ENCODE measurements at regions not wholly inside any gene's neighbourhood (a gene's known extent, or its start where the extent isn't known, plus 50 kb on each side); places are given as distances from the start of the nearest gene placed in this dataset.

DNA sequence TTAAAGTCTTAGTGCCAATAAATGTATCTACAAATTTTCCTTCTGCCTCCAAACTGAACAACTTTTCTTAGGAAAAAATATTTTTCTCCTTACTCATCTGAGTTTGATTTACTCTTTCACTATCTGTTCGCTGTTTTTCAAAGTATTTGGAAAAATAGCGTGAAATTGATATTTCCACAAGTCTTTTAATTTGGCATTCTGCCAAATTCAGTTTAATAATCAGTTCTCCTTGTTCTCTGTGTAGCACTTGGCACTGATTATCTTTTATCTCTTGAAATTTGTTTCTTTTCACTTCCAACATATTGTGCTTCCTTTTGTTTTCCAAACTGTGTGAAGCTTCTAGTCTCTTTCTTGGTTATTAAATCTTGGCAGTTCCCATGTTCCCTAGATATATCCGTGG lies 559.8 kb downstream of the RPL10L start:
- TF ChIP-seq, protein P1, sequence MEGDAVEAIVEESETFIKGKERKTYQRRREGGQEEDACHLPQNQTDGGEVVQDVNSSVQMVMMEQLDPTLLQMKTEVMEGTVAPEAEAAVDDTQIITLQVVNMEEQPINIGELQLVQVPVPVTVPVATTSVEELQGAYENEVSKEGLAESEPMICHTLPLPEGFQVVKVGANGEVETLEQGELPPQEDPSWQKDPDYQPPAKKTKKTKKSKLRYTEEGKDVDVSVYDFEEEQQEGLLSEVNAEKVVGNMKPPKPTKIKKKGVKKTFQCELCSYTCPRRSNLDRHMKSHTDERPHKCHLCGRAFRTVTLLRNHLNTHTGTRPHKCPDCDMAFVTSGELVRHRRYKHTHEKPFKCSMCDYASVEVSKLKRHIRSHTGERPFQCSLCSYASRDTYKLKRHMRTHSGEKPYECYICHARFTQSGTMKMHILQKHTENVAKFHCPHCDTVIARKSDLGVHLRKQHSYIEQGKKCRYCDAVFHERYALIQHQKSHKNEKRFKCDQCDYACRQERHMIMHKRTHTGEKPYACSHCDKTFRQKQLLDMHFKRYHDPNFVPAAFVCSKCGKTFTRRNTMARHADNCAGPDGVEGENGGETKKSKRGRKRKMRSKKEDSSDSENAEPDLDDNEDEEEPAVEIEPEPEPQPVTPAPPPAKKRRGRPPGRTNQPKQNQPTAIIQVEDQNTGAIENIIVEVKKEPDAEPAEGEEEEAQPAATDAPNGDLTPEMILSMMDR (IDR thresholded peaks at IDR 0.05): no peak
- TF ChIP-seq POLR2A (IDR thresholded peaks at IDR 0.05) (no peak), POLR2AphosphoS5 (IDR thresholded peaks at IDR 0.05; ENCODE audit: insufficient read depth in 1 of 2, low read depth in 1 of 2) (no peak)
